Fibroblast of lung (primary cell): ENCODE measurements at regions not wholly inside any gene's neighbourhood (a gene's known extent, or its start where the extent isn't known, plus 50 kb on each side); places are given as distances from the start of the nearest gene placed in this dataset.

Experiments used
- CTCF ChIP-seq, 2 donors: IDR thresholded peaks in 1 of 2; conservative IDR thresholded peaks in 1 of 2; 1 replicate in 1 of 2; 2 replicates in 1 of 2; pipeline ENCODE4 v1.5.1; 2011 to 2012; ENCODE audit warnings: low read length in 2 of 2, control low read depth in 1 of 2, inconsistent platforms in 1 of 2, low read depth in 1 of 2, mild to moderate bottlenecking in 1 of 2
- EZH2 ChIP-seq: IDR thresholded peaks from 2 replicates; pipeline ENCODE4 v1.5.1; 2012; ENCODE audit warnings: low read length, control low read depth, mild to moderate bottlenecking; ENCODE audit errors: missing control alignments

- TF ChIP-seq CTCF (conservative IDR thresholded peaks at IDR 0.05 in 1 of 2, IDR thresholded peaks at IDR 0.05 in 1 of 2; ENCODE audit: low read depth in 1 of 2, low read length in 2 of 2) = no peak
- no peak for TF ChIP-seq EZH2
These were observed 89.7 kb downstream of the SEMA4F start for GRCh38 chr2:74743778-74744177.
